ENCODE measurements at regions not wholly inside any gene's neighbourhood (a gene's known extent, or its start where the extent isn't known, plus 50 kb on each side); places are given as distances from the start of the nearest gene placed in this dataset.

DNA sequence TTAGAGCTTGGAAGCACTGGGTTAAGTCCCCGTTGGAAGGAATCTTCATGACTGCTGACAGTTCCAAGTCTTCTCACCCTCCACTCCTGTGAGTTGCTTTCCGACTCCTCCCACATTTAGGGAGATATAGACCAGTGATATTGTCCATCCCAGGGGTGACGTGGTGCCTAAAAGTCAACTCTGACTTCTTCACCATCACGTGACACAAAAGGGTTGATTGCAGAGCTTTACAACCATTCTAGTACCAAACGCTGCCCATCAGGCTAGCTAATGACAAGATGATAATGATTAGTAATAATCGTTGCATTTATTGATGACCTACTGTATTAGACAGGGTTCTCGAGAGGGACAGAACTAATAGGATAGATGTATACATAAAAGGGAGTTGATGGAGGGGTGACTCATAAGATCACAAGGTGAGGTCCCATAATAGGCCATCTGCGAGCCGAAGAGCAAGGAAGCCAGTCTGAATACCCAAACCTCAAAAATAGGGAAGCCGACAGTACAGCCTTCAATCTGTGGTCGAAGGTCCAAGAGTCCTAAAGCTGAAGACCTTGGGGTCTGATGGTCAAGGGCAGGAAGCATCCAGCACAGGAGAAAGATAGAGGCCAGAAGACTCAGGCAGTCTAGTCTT, 85.3 kb upstream of the CARD11 start:
- no peak for DNase-seq (ENCODE audit: low spot score)
- WGBS (ENCODE audit: low lambda C conversion rate, missing lambda C conversion rate): 86% methylated on average over 11 of the region's 11 CpGs
- H3K9me2 ChIP-seq (replicated peaks; ENCODE audit: insufficient read depth): no peaks in the 10 kb centered on the region
- no peaks in the 10 kb centered on the region for H3K79me2 ChIP-seq
- H3K9me3 ChIP-seq (ENCODE audit: low read depth): no peaks in the 10 kb centered on the region
- no peaks in the 10 kb centered on the region for H3K36me3 ChIP-seq (replicated peaks; ENCODE audit: insufficient read depth, low read depth)
- H2AFZ ChIP-seq: no peak overlapping the region
- H4K20me1 ChIP-seq (ENCODE audit: insufficient read depth, poor library complexity, severe bottlenecking): no peaks in the 10 kb centered on the region
- no peak overlapping the region for H3K4me3 ChIP-seq
- no peak for TF ChIP-seq EZH2phosphoT487 (IDR thresholded peaks at IDR 0.05; ENCODE audit: low read depth, severe bottlenecking, unreplicated experiment)
- TF ChIP-seq CTCF (IDR thresholded peaks at IDR 0.05; ENCODE audit: poor library complexity): no peak
- TF ChIP-seq EZH2 (IDR thresholded peaks at IDR 0.05; ENCODE audit: borderline replicate concordance): no peak
- no peak overlapping the region for H3K4me2 ChIP-seq
- no peak overlapping the region for H3K27ac ChIP-seq
- H3K27me3 ChIP-seq: no peaks in the 10 kb centered on the region
- no peaks in the 10 kb centered on the region for H3K4me1 ChIP-seq (ENCODE audit: insufficient read depth)

- H3K4me1 ChIP-seq (ENCODE audit: insufficient read depth): no peaks in the 10 kb centered on the region
- H3K4me3 ChIP-seq: no peak overlapping the region
- no peaks in the 10 kb centered on the region for H3K27me3 ChIP-seq
- no peaks in the 10 kb centered on the region for H3K9me3 ChIP-seq (ENCODE audit: low read depth)
- H3K79me2 ChIP-seq: no peaks in the 10 kb centered on the region
- 90% methylated on average over 8 of the region's 8 CpGs for WGBS (ENCODE audit: low lambda C conversion rate, missing lambda C conversion rate)
- no peaks in the 10 kb centered on the region for H3K9me2 ChIP-seq (replicated peaks; ENCODE audit: insufficient read depth)
- no peak overlapping the region for H3K27ac ChIP-seq
- no peaks in the 10 kb centered on the region for H4K20me1 ChIP-seq (ENCODE audit: insufficient read depth, poor library complexity, severe bottlenecking)
- no peaks in the 10 kb centered on the region for H3K36me3 ChIP-seq (replicated peaks; ENCODE audit: insufficient read depth, low read depth)
- no peak overlapping the region for H3K4me2 ChIP-seq
- no peak for TF ChIP-seq EZH2phosphoT487 (IDR thresholded peaks at IDR 0.05; ENCODE audit: low read depth, severe bottlenecking, unreplicated experiment)
- TF ChIP-seq CTCF (IDR thresholded peaks at IDR 0.05; ENCODE audit: poor library complexity): no peak
- TF ChIP-seq EZH2 (IDR thresholded peaks at IDR 0.05; ENCODE audit: borderline replicate concordance): no peak
- H2AFZ ChIP-seq: no peak overlapping the region
- DNase-seq (ENCODE audit: low spot score): no peak
These were observed 90.2 kb upstream of the CARD11 start for GRCh38 chr7:3133811-3134385.

- Histone ChIP-seq H3K4me3 (no peak overlapping the region), H3K27ac (no peak overlapping the region), H3K4me1 (ENCODE audit: insufficient read depth) (no peaks in the 10 kb centered on the region), H3K9me3 (ENCODE audit: low read depth) (no peaks in the 10 kb centered on the region), H3K9me2 (replicated peaks; ENCODE audit: insufficient read depth) (no peaks in the 10 kb centered on the region), H4K20me1 (ENCODE audit: insufficient read depth, poor library complexity, severe bottlenecking) (no peaks in the 10 kb centered on the region), H3K36me3 (replicated peaks; ENCODE audit: insufficient read depth, low read depth) (no peaks in the 10 kb centered on the region), H3K79me2 (no peaks in the 10 kb centered on the region), H2AFZ (no peak overlapping the region), H3K27me3 (no peaks in the 10 kb centered on the region), H3K4me2 (no peak overlapping the region)
- no peak for DNase-seq (ENCODE audit: low spot score)
- 81% methylated on average over 6 of the region's 6 CpGs for WGBS (ENCODE audit: low lambda C conversion rate, missing lambda C conversion rate)
- TF ChIP-seq EZH2 (IDR thresholded peaks at IDR 0.05; ENCODE audit: borderline replicate concordance) (no peak), CTCF (IDR thresholded peaks at IDR 0.05; ENCODE audit: poor library complexity) (no peak), EZH2phosphoT487 (IDR thresholded peaks at IDR 0.05; ENCODE audit: low read depth, severe bottlenecking, unreplicated experiment) (no peak)
These were observed 91.1 kb upstream of the CARD11 start for GRCh38 chr7:3134745-3135144.
